ENCODE measurements at regions not wholly inside any gene's neighbourhood (a gene's known extent, or its start where the extent isn't known, plus 50 kb on each side); places are given as distances from the start of the nearest gene placed in this dataset.
"Not testable (repeated sequence)": the region's sequence is repeated elsewhere in the genome, so short reads cannot be mapped to it uniquely, and the experiment has no call there.

- FAIRE-seq, result not testable (repeated sequence)
Observed at GRCh38 chr7:76709703-76710102, 82.6 kb upstream of the POMZP3 start.

- FAIRE-seq, result not testable (repeated sequence)
Observed at GRCh38 chr7:76708446-76708845, 81.4 kb upstream of the POMZP3 start.

GRCh38 chr7:76703815-76704214 is 76.7 kb upstream of the POMZP3 start:
- not testable (repeated sequence) for FAIRE-seq

- not testable (repeated sequence) for FAIRE-seq
Observed at GRCh38 chr7:76686277-76686676, 59.2 kb upstream of the POMZP3 start.

GRCh38 chr7:76684737-76685136 is 57.7 kb upstream of the POMZP3 start:
- not testable (repeated sequence) for FAIRE-seq

GRCh38 chr7:76683631-76684030 is 56.6 kb upstream of the POMZP3 start:
- FAIRE-seq, result not testable (repeated sequence)

GRCh38 chr7:76681810-76682209 is 54.7 kb upstream of the POMZP3 start:
- FAIRE-seq, result not testable (repeated sequence)

- not testable (repeated sequence) for FAIRE-seq
Observed at GRCh38 chr7:76679174-76679573, 52.1 kb upstream of the POMZP3 start.

GRCh38 chr7:76678500-76678899 is 51.4 kb upstream of the POMZP3 start:
- FAIRE-seq, result not testable (repeated sequence)

- FAIRE-seq, result not testable (repeated sequence)
Observed at GRCh38 chr7:76676890-76677289, 49.8 kb upstream of the POMZP3 start.
